ENCODE measurements at regions not wholly inside any gene's neighbourhood (a gene's known extent, or its start where the extent isn't known, plus 50 kb on each side); places are given as distances from the start of the nearest gene placed in this dataset.

- H3K4me3 ChIP-seq (ENCODE audit: low read depth, low read length) = no peak overlapping the region
- TF ChIP-seq, protein P1, sequence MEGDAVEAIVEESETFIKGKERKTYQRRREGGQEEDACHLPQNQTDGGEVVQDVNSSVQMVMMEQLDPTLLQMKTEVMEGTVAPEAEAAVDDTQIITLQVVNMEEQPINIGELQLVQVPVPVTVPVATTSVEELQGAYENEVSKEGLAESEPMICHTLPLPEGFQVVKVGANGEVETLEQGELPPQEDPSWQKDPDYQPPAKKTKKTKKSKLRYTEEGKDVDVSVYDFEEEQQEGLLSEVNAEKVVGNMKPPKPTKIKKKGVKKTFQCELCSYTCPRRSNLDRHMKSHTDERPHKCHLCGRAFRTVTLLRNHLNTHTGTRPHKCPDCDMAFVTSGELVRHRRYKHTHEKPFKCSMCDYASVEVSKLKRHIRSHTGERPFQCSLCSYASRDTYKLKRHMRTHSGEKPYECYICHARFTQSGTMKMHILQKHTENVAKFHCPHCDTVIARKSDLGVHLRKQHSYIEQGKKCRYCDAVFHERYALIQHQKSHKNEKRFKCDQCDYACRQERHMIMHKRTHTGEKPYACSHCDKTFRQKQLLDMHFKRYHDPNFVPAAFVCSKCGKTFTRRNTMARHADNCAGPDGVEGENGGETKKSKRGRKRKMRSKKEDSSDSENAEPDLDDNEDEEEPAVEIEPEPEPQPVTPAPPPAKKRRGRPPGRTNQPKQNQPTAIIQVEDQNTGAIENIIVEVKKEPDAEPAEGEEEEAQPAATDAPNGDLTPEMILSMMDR (conservative IDR thresholded peaks at IDR 0.05; ENCODE audit: low read depth, low read length) = no peak
- peak; percentile 85 for DNase-seq (ENCODE audit: low read depth)
Measured at GRCh38 chr1:8078176-8078671, 52.1 kb upstream of the ERRFI1 start.

DNA sequence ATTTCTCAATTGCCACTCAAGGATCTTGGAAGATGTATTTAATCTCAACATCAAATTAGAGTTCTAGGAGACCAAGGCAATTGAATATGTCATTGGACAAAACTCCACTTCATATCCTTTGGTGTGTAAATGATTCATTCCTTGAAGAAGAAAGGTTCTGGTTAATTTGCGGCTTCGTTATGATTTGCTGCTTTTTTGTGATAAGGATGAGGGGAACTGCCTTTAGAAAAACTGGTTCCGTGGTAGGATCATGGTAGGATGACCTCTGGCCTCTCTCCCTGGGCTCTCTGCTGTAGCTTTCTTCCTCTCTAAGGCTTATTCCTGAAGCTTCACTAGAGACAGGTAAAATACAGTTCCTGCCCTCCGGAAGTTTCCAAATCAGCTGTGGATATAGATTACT is 51.5 kb upstream of the ERRFI1 start:
- TF ChIP-seq, protein P1 (conservative IDR thresholded peaks at IDR 0.05; ENCODE audit: low read depth, low read length) = no peak
- no peak overlapping the region for H3K4me3 ChIP-seq (ENCODE audit: low read depth, low read length)
- DNase-seq (ENCODE audit: low read depth) = no peak

DNA sequence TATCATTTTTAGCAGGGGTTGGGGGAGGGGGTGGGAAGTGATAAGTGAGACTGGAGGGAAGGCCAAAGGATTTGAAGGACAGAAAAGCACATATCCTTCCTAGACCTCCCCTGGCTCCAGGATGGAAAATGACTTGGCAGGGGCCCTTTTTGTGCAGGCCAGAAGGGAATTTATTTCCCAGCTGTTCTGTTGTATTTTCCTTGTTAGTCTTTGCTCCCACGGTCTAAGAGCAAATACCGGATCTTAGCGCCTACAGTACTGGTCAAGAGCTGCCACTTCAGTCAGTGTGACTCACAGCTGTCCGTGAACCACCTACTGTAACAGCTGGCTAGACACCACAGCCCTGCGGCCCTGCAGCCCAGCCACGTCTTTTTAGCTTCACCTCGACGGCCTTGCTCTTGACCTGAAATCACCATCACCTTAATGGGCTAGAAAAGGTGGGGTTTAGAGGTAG is 51.0 kb upstream of the ERRFI1 start:
- no peak overlapping the region for H3K4me3 ChIP-seq (ENCODE audit: low read depth, low read length)
- DNase-seq (ENCODE audit: low read depth) = peak; percentile 95
- TF ChIP-seq, protein P1 (conservative IDR thresholded peaks at IDR 0.05; ENCODE audit: low read depth, low read length) = no peak

GRCh38 chr1:8076176-8076575 is 50.1 kb upstream of the ERRFI1 start:
- no peak for DNase-seq (ENCODE audit: low read depth)
- H3K4me3 ChIP-seq (ENCODE audit: low read depth, low read length) = no peak overlapping the region
- TF ChIP-seq, protein P1 (conservative IDR thresholded peaks at IDR 0.05; ENCODE audit: low read depth, low read length) = no peak
